Mesendoderm (in vitro differentiated cells): ENCODE measurements at regions not wholly inside any gene's neighbourhood (a gene's known extent, or its start where the extent isn't known, plus 50 kb on each side); places are given as distances from the start of the nearest gene placed in this dataset.

Source experiments
- DNase-seq: peaks from one replicate; pipeline ENCODE4 v3.0.0; 2013
- H2AK5ac ChIP-seq: 2 replicates; pipeline ENCODE4 v1.6.1; 2013; ENCODE audit warnings: low read length, inconsistent platforms
- H2BK120ac ChIP-seq: 2 replicates; pipeline ENCODE4 v1.6.1; 2013; ENCODE audit warnings: low read depth, mild to moderate bottlenecking, low read length, moderate library complexity, mixed read lengths
- H2BK15ac ChIP-seq: replicated peaks from 2 replicates; pipeline ENCODE4 v1.6.1; 2013; ENCODE audit warnings: low read depth, mild to moderate bottlenecking, moderate library complexity
- H2BK5ac ChIP-seq: 2 replicates; pipeline ENCODE4 v1.6.1; 2013; ENCODE audit warnings: low read length, inconsistent platforms
- H3K18ac ChIP-seq: 2 replicates; pipeline ENCODE4 v1.6.1; 2013; ENCODE audit warnings: mild to moderate bottlenecking, low read length, mixed read lengths
- H3K23ac ChIP-seq: one replicate; pipeline ENCODE4 v1.6.1; 2013; ENCODE audit warnings: low read length
- H3K27ac ChIP-seq: 2 replicates; pipeline ENCODE4 v1.5.1; 2013; ENCODE audit warnings: low read depth, mild to moderate bottlenecking, inconsistent platforms, low read length, moderate library complexity
- H3K27me3 ChIP-seq: 2 replicates; pipeline ENCODE4 v1.6.1; 2013; ENCODE audit warnings: low read length, control low read depth, mild to moderate bottlenecking, inconsistent platforms; ENCODE audit not compliant: insufficient read depth, poor library complexity
- H3K36me3 ChIP-seq: 2 replicates; pipeline ENCODE4 v1.6.1; 2013; ENCODE audit warnings: low read length, inconsistent platforms; ENCODE audit not compliant: control insufficient read depth, insufficient read depth
- H3K4ac ChIP-seq: one replicate; pipeline ENCODE4 v1.6.1; 2013; ENCODE audit warnings: low read depth, mild to moderate bottlenecking, low read length, moderate library complexity
- H3K4me1 ChIP-seq: 2 replicates; pipeline ENCODE4 v1.6.1; 2013; ENCODE audit warnings: low read depth, low read length, inconsistent platforms; ENCODE audit not compliant: control insufficient read depth
- H3K4me2 ChIP-seq: 2 replicates; pipeline ENCODE4 v1.6.1; 2013; ENCODE audit warnings: low read length
- H3K4me3 ChIP-seq: 2 replicates; pipeline ENCODE4 v1.5.1; 2013; ENCODE audit warnings: mild to moderate bottlenecking, low read length
- H3K56ac ChIP-seq: one replicate; pipeline ENCODE4 v1.6.1; 2013; ENCODE audit warnings: low read length
- H3K79me1 ChIP-seq: 2 replicates; pipeline ENCODE4 v1.6.1; 2013; ENCODE audit warnings: low read length, inconsistent platforms
- H3K79me2 ChIP-seq: 2 replicates; pipeline ENCODE4 v1.6.1; 2013; ENCODE audit warnings: mild to moderate bottlenecking, low read length; ENCODE audit not compliant: control insufficient read depth, insufficient read depth
- H3K9ac ChIP-seq: 2 replicates; pipeline ENCODE4 v1.6.1; 2013; ENCODE audit warnings: low read length, inconsistent platforms
- H4K5ac ChIP-seq: one replicate; pipeline ENCODE4 v1.6.1; 2013; ENCODE audit warnings: low read length
- H4K8ac ChIP-seq: one replicate; pipeline ENCODE4 v1.6.1; 2013; ENCODE audit warnings: low read depth, mild to moderate bottlenecking, control low read depth, low read length, moderate library complexity
- WGBS: extraction: QIAGEN DNeasy Blood & Tissue Kit; methylation state at CpG from one replicate; pipeline ENCODE4 v1.1.7; 2013; ENCODE audit warnings: low lambda C conversion rate, missing lambda C conversion rate; ENCODE audit not compliant: insufficient coverage; ENCODE audit errors: extremely low coverage; 5-methylcytosine and 5-hydroxymethylcytosine counted together

DNA sequence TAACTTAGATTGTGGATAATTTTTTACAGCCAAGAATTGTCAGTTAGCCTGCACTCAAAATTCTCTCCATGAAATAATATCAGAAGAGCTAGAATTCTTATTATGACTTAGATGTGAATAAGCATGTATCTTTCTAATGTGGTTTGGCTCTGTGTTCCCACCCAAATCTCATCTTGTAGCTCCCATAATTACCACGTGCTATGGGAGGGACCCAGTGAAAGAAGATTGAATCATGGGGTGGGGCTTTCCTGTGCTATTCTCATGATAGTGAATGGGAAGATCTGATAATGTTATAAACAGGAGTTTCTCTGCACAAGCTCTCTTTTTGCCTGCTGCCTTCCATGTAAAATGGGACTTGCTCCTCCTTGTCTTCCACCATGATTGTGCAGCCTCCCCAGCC, 176.8 kb downstream of the MAT2B start:
- no peak overlapping the region for H3K18ac ChIP-seq
- no peak overlapping the region for H3K27ac ChIP-seq
- H3K4me1 ChIP-seq: no peaks in the 10 kb centered on the region
- no peak overlapping the region for H3K4ac ChIP-seq
- H2BK15ac ChIP-seq: no peak overlapping the region
- DNase-seq: no peak
- no peak overlapping the region for H2BK5ac ChIP-seq
- no peaks in the 10 kb centered on the region for H3K27me3 ChIP-seq
- H3K56ac ChIP-seq: no peak overlapping the region
- H3K79me2 ChIP-seq: no peaks in the 10 kb centered on the region
- H3K4me3 ChIP-seq: no peak overlapping the region
- H3K9ac ChIP-seq: no peak overlapping the region
- no peaks in the 10 kb centered on the region for H3K79me1 ChIP-seq
- H2BK120ac ChIP-seq: no peak overlapping the region
- H3K4me2 ChIP-seq: no peak overlapping the region
- no peak overlapping the region for H3K23ac ChIP-seq
- no peak overlapping the region for H2AK5ac ChIP-seq
- H3K36me3 ChIP-seq: no peaks in the 10 kb centered on the region
- H4K8ac ChIP-seq: no peak overlapping the region
- no CpG with 5 or more reads among the region's 1 CpG for WGBS
- no peak overlapping the region for H4K5ac ChIP-seq

GRCh38 chr5:163687414-163687813, 182.0 kb downstream of the MAT2B start:
- Histone ChIP-seq H4K5ac (no peak overlapping the region), H2BK5ac (no peak overlapping the region), H3K36me3 (no peaks in the 10 kb centered on the region), H3K18ac (no peak overlapping the region), H3K23ac (no peak overlapping the region), H3K27ac (no peak overlapping the region), H3K79me2 (no peaks in the 10 kb centered on the region), H4K8ac (no peak overlapping the region), H3K79me1 (no peaks in the 10 kb centered on the region), H2BK15ac (no peak overlapping the region), H2BK120ac (no peak overlapping the region), H3K56ac (no peak overlapping the region), H2AK5ac (no peak overlapping the region), H3K4ac (no peak overlapping the region), H3K4me1 (no peaks in the 10 kb centered on the region), H3K27me3 (no peaks in the 10 kb centered on the region), H3K9ac (no peak overlapping the region), H3K4me2 (no peak overlapping the region), H3K4me3 (no peak overlapping the region)
- no peak for DNase-seq
- WGBS: no CpG with 5 or more reads among the region's 3 CpGs

DNA sequence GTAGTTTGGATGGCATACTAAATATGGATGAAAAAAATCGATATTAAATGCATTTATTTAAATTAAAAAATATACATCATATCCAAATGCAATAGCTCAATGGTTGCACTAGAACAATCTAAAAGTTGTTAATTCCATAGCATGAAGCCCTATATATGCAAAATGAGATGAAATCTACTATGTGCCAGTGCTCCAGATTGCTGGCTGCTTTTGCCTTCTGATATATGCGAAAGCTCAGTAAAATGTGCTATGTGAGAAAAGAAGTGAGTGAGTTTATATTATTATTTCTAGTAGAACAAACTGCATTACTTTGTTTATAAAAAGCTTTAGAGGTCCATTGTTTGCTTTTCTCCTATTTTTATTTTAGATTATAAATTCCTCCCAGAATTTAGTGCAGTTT, 186.7 kb downstream of the MAT2B start:
- no peak overlapping the region for H2AK5ac ChIP-seq
- WGBS: no CpG with 5 or more reads among the region's 2 CpGs

GRCh38 chr5:163695830-163696578, 190.6 kb downstream of the MAT2B start:
- no peak overlapping the region for H3K56ac ChIP-seq
- H3K27ac ChIP-seq: no peak overlapping the region
- no peak overlapping the region for H2BK120ac ChIP-seq
- no peak overlapping the region for H3K18ac ChIP-seq
- no peak overlapping the region for H2AK5ac ChIP-seq
- no peak overlapping the region for H4K8ac ChIP-seq
- WGBS: no CpG with 5 or more reads among the region's 10 CpGs
- H3K4ac ChIP-seq: no peak overlapping the region
- H3K79me2 ChIP-seq: no peaks in the 10 kb centered on the region
- H4K5ac ChIP-seq: no peak overlapping the region
- H2BK5ac ChIP-seq: no peak overlapping the region
- no peak overlapping the region for H3K23ac ChIP-seq
- H3K4me3 ChIP-seq: no peak overlapping the region
- H3K79me1 ChIP-seq: no peaks in the 10 kb centered on the region
- DNase-seq: peak; percentile 82
- no peaks in the 10 kb centered on the region for H3K4me1 ChIP-seq
- no peaks in the 10 kb centered on the region for H3K27me3 ChIP-seq
- no peak overlapping the region for H3K9ac ChIP-seq
- H3K4me2 ChIP-seq: no peak overlapping the region
- H3K36me3 ChIP-seq: no peaks in the 10 kb centered on the region
- no peak overlapping the region for H2BK15ac ChIP-seq

More for the DNA sequence above, 186.7 kb downstream of the MAT2B start:
- no peak overlapping the region for H3K23ac ChIP-seq
- H3K4me2 ChIP-seq: no peak overlapping the region
- no peak overlapping the region for H4K8ac ChIP-seq
- no peak overlapping the region for H2BK5ac ChIP-seq
- no peak overlapping the region for H3K18ac ChIP-seq
- no peaks in the 10 kb centered on the region for H3K79me1 ChIP-seq
- no peak overlapping the region for H3K9ac ChIP-seq
- H3K79me2 ChIP-seq: no peaks in the 10 kb centered on the region
- no peak overlapping the region for H4K5ac ChIP-seq
- no peak overlapping the region for H2BK120ac ChIP-seq
- H3K56ac ChIP-seq: no peak overlapping the region
- no peak overlapping the region for H3K4ac ChIP-seq
- no peaks in the 10 kb centered on the region for H3K36me3 ChIP-seq
- H3K4me1 ChIP-seq: no peaks in the 10 kb centered on the region
- H3K27ac ChIP-seq: no peak overlapping the region
- DNase-seq: no peak
- H2BK15ac ChIP-seq: no peak overlapping the region
- no peaks in the 10 kb centered on the region for H3K27me3 ChIP-seq
- no peak overlapping the region for H3K4me3 ChIP-seq

GRCh38 chr5:163696579-163696887, 191.1 kb downstream of the MAT2B start:
- DNase-seq: no peak
- Histone ChIP-seq H3K4me1 (no peaks in the 10 kb centered on the region), H2BK5ac (no peak overlapping the region), H2BK120ac (no peak overlapping the region), H3K9ac (no peak overlapping the region), H3K27ac (no peak overlapping the region), H3K79me1 (no peaks in the 10 kb centered on the region), H2AK5ac (no peak overlapping the region), H4K5ac (no peak overlapping the region), H3K56ac (no peak overlapping the region), H3K23ac (no peak overlapping the region), H3K4me3 (no peak overlapping the region), H2BK15ac (no peak overlapping the region), H3K4ac (no peak overlapping the region), H3K36me3 (no peaks in the 10 kb centered on the region), H3K18ac (no peak overlapping the region), H3K27me3 (no peaks in the 10 kb centered on the region), H3K4me2 (no peak overlapping the region), H4K8ac (no peak overlapping the region), H3K79me2 (no peaks in the 10 kb centered on the region)
- WGBS: no CpG with 5 or more reads among the region's 5 CpGs
